Stimulated activated CD4-positive, alpha-beta T cell treated with anti-CD3 and anti-CD28 coated beads, Interleukin-2, amount 100 ng/mL, for 4 hours (primary cell): ENCODE measurements at regions not wholly inside any gene's neighbourhood (a gene's known extent, or its start where the extent isn't known, plus 50 kb on each side); places are given as distances from the start of the nearest gene placed in this dataset.

Experiments used
- DNase-seq: peaks from one replicate; pipeline ENCODE4 v3.0.0-alpha.2; 2020; ENCODE audit warnings: low read depth

GRCh38 chr6:85127696-85128243 is 322.1 kb upstream of the NT5E start:
- DNase-seq, result no peak

- no peak for DNase-seq
These were observed 322.8 kb upstream of the NT5E start for GRCh38 chr6:85127168-85127498.

- DNase-seq, result no peak
These were observed 323.3 kb upstream of the NT5E start for GRCh38 chr6:85126485-85127167.

GRCh38 chr6:85125526-85125925 is 324.4 kb upstream of the NT5E start:
- no peak for DNase-seq

GRCh38 chr6:85124472-85125354 is 325.2 kb upstream of the NT5E start:
- DNase-seq, result no peak

GRCh38 chr6:85121158-85121557 is 328.7 kb upstream of the NT5E start:
- DNase-seq, result no peak

- DNase-seq, result no peak
These were observed 331.1 kb upstream of the NT5E start for GRCh38 chr6:85118652-85119235.

- no peak for DNase-seq
These were observed 331.6 kb upstream of the NT5E start for GRCh38 chr6:85118233-85118632.

GRCh38 chr6:85116475-85116874 is 333.4 kb upstream of the NT5E start:
- DNase-seq, result no peak

- DNase-seq, result no peak
These were observed 334.0 kb upstream of the NT5E start for GRCh38 chr6:85115876-85116275.

- no peak for DNase-seq
These were observed 334.5 kb upstream of the NT5E start for GRCh38 chr6:85115376-85115775.

- no peak for DNase-seq
These were observed 335.3 kb upstream of the NT5E start for GRCh38 chr6:85114581-85114935.

- no peak for DNase-seq
These were observed 335.8 kb upstream of the NT5E start for GRCh38 chr6:85113934-85114580.

GRCh38 chr6:85112540-85112939 is 337.3 kb upstream of the NT5E start:
- DNase-seq, result no peak

GRCh38 chr6:85111481-85112011 is 338.3 kb upstream of the NT5E start:
- no peak for DNase-seq

- no peak for DNase-seq
These were observed 338.9 kb upstream of the NT5E start for GRCh38 chr6:85110943-85111342.

GRCh38 chr6:85107701-85108100 is 342.2 kb upstream of the NT5E start:
- no peak for DNase-seq

GRCh38 chr6:85096976-85097375 is 332.6 kb upstream of the TBX18 start:
- no peak for DNase-seq

GRCh38 chr6:85092226-85092625 is 327.8 kb upstream of the TBX18 start:
- no peak for DNase-seq

GRCh38 chr6:85089255-85089654 is 324.9 kb upstream of the TBX18 start:
- no peak for DNase-seq

- DNase-seq, result no peak
These were observed 321.5 kb upstream of the TBX18 start for GRCh38 chr6:85085875-85086274.

- no peak for DNase-seq
These were observed 316.7 kb upstream of the TBX18 start for GRCh38 chr6:85081102-85081501.
